A673 (cell line): ENCODE measurements at regions not wholly inside any gene's neighbourhood (a gene's known extent, or its start where the extent isn't known, plus 50 kb on each side); places are given as distances from the start of the nearest gene placed in this dataset.

ENCODE experiments used
- BruUV-seq: library from RNA; stranded (reverse); fragments of 400-500 nt; replicated peaks from 2 replicates; lab custom pipeline; 2021; lab: Mats Ljungman, UMichigan
- CTCF ChIA-PET: fragments of 300-600 bp; sonication (Branson Sonifier 250); formaldehyde crosslinking; loops from one replicate; lab custom pipeline; 2022; ENCODE audit warnings: antibody characterized with exemption; lab: Charles Lee
- POLR2A ChIA-PET: fragments of 300-600 bp; sonication (Branson Sonifier 250); formaldehyde crosslinking; loops from one replicate; lab custom pipeline; 2022; ENCODE audit warnings: antibody characterized with exemption; ENCODE audit not compliant: low non-redundant PET; lab: Charles Lee
- DNase-seq: peaks from one replicate; pipeline ENCODE4 v3.0.0-alpha.2; 2015; ENCODE audit warnings: low spot score
- H3K27ac ChIP-seq: fragments of 200-600 bp; sonication (generic); 2 replicates; pipeline ENCODE4 v1.5.1; 2016; ENCODE audit warnings: mixed run types, low read depth, mild to moderate bottlenecking, mixed read lengths, antibody characterized with exemption, low read length; ENCODE audit not compliant: poor library complexity, severe bottlenecking
- H3K27me3 ChIP-seq: fragments of 200-600 bp; sonication (generic); replicated peaks from 2 replicates; pipeline ENCODE4 v1.6.1; 2017; ENCODE audit warnings: mixed run types, low read depth, mild to moderate bottlenecking, mixed read lengths, antibody characterized with exemption, low read length; ENCODE audit not compliant: insufficient read depth, poor library complexity
- H3K36me3 ChIP-seq: fragments of 200-600 bp; sonication (generic); 2 replicates; pipeline ENCODE4 v1.6.1; 2016; ENCODE audit warnings: mixed run types, mild to moderate bottlenecking, mixed read lengths, antibody characterized with exemption, low read length; ENCODE audit not compliant: insufficient read depth, poor library complexity, severe bottlenecking
- H3K4me1 ChIP-seq: fragments of 200-600 bp; sonication (generic); 2 replicates; pipeline ENCODE4 v1.6.1; 2017; ENCODE audit warnings: mixed run types, mild to moderate bottlenecking, mixed read lengths, antibody characterized with exemption, low read length; ENCODE audit not compliant: insufficient read depth, poor library complexity, severe bottlenecking
- H3K4me3 ChIP-seq: fragments of 200-600 bp; sonication (generic); 2 replicates; pipeline ENCODE4 v1.5.1; 2016; ENCODE audit warnings: low read depth, mixed run types, mild to moderate bottlenecking, mixed read lengths, low read length; ENCODE audit not compliant: poor library complexity, severe bottlenecking
- H3K9me3 ChIP-seq: fragments of 200-600 bp; sonication (generic); 2 replicates; pipeline ENCODE4 v1.6.1; 2016; ENCODE audit warnings: mixed run types, low read depth, mild to moderate bottlenecking, mixed read lengths, antibody characterized with exemption, low read length; ENCODE audit not compliant: poor library complexity, severe bottlenecking
- CTCF ChIP-seq: fragments of 300-800, 200-600 bp; sonication (generic); conservative IDR thresholded peaks from 2 replicates; pipeline ENCODE4 v1.5.1; 2017; ENCODE audit warnings: low read depth, mild to moderate bottlenecking, antibody characterized with exemption, low read length, moderate library complexity, mixed read lengths
- EZH2 ChIP-seq: fragments of 200-600 bp; sonication (generic); IDR thresholded peaks from 2 replicates; pipeline ENCODE4 v1.6.1; 2017; ENCODE audit warnings: borderline replicate concordance, low read depth, mild to moderate bottlenecking, mixed read lengths, antibody characterized with exemption, low read length; ENCODE audit not compliant: poor library complexity, severe bottlenecking
- intact Hi-C: fragments of 100-400 bp; cut with micrococcal nuclease; formaldehyde crosslinking; loops from one replicate; pipeline ENCODE4 v1.10.0; 2022; ENCODE audit not compliant: unreplicated experiment

GRCh38 chr3:157931517-157931916 lies 174.7 kb downstream of the SHOX2 start:
- H3K4me1 ChIP-seq: no peaks in the 10 kb centered on the region
- no TSS peak for BruUV-seq
- H3K9me3 ChIP-seq: no peaks in the 10 kb centered on the region
- no peaks in the 10 kb centered on the region for H3K27me3 ChIP-seq
- intact Hi-C loops: no loop called here
- DNase-seq: no peak
- POLR2A ChIA-PET: no interaction called here
- no peak overlapping the region for H3K4me3 ChIP-seq
- H3K27ac ChIP-seq: no peak overlapping the region
- TF ChIP-seq CTCF (no peak), EZH2 (no peak)
- H3K36me3 ChIP-seq: no peaks in the 10 kb centered on the region
- CTCF ChIA-PET: no interaction called here

DNA sequence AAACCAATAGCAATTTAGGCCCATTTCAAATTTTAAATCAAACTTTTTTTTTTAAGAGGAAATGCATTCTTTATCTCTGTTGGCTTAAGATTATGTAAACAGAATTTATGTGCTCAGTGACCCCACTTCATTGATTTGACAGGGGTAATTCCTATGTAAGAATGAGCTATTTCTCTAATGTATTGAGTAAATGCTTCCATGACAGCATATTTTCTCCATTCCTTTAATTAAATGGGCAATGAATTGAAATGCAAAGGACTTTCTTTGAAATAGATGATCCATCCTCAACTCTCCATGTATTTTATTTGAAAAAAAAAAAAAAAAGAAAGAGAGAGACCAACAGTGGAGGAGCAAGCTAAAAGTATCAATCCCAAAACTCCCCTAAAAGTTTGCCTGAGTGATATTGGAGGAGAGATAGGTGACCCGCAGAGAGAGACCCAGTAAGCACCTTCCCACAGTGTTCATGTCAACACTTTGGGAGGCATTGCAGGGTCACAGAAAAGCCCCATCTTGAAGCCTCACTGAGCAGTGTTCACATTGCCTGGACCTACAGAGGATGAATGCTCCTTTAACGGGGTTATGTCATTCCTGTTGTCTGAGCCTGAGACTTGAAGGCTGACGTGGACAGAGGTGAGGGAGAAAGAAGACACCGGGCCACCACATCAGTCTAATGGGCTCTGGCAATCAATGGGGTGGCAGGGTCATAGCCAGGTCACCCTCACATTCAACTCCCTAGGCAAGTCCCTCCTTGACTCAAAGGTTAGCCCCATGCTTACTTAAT lies 176.0 kb downstream of the SHOX2 start:
- ChIA-PET CTCF (no interaction called here), POLR2A (no interaction called here)
- BruUV-seq: no TSS peak
- H3K27me3 ChIP-seq: no peaks in the 10 kb centered on the region
- no peaks in the 10 kb centered on the region for H3K4me1 ChIP-seq
- H3K4me3 ChIP-seq: no peak overlapping the region
- DNase-seq: no peak
- no peak for TF ChIP-seq EZH2
- no peak for TF ChIP-seq CTCF
- intact Hi-C loops: no loop called here
- H3K27ac ChIP-seq: no peak overlapping the region
- H3K36me3 ChIP-seq: no peaks in the 10 kb centered on the region
- H3K9me3 ChIP-seq: no peaks in the 10 kb centered on the region

- H3K36me3 ChIP-seq: no peaks in the 10 kb centered on the region
- H3K9me3 ChIP-seq: no peaks in the 10 kb centered on the region
- intact Hi-C loops: no loop called here
- no TSS peak for BruUV-seq
- ChIA-PET POLR2A (no interaction called here), CTCF (no interaction called here)
- no peak for DNase-seq
- TF ChIP-seq CTCF (no peak), EZH2 (no peak)
- H3K27me3 ChIP-seq: peaks cover 11% of the 10 kb centered on the region
- no peak overlapping the region for H3K27ac ChIP-seq
- H3K4me3 ChIP-seq: no peak overlapping the region
- H3K4me1 ChIP-seq: no peaks in the 10 kb centered on the region
Observed at GRCh38 chr3:157926822-157927221, 179.4 kb downstream of the SHOX2 start.
